ENCODE measurements at regions not wholly inside any gene's neighbourhood (a gene's known extent, or its start where the extent isn't known, plus 50 kb on each side); places are given as distances from the start of the nearest gene placed in this dataset.
"Not testable (repeated sequence)": the region's sequence is repeated elsewhere in the genome, so short reads cannot be mapped to it uniquely, and the experiment has no call there.

- no peak for ATAC-seq
These were observed 494.0 kb downstream of the KIF20B start for GRCh38 chr10:90195288-90195840.

GRCh38 chr10:90197766-90198165 lies 496.4 kb downstream of the KIF20B start:
- ATAC-seq, result peak; percentile 64

GRCh38 chr10:90199093-90199492 lies 497.7 kb downstream of the KIF20B start:
- no peak for ATAC-seq

- ATAC-seq, result no peak
These were observed 498.1 kb downstream of the KIF20B start for GRCh38 chr10:90199513-90199912.

GRCh38 chr10:90204131-90204955 lies 503.0 kb downstream of the KIF20B start:
- no peak for ATAC-seq

- peak; percentile 32 for ATAC-seq
These were observed 503.5 kb downstream of the KIF20B start for GRCh38 chr10:90204956-90205314.

- peak; percentile 17 for ATAC-seq
These were observed 503.9 kb downstream of the KIF20B start for GRCh38 chr10:90205340-90205739.

GRCh38 chr10:90213346-90213745 lies 512.0 kb downstream of the KIF20B start:
- ATAC-seq, result no peak

GRCh38 chr10:90218846-90219245 lies 517.5 kb downstream of the KIF20B start:
- ATAC-seq, result no peak

- ATAC-seq, result no peak
These were observed 521.0 kb downstream of the KIF20B start for GRCh38 chr10:90222372-90222771.

GRCh38 chr10:90222939-90223338 lies 521.5 kb downstream of the KIF20B start:
- no peak for ATAC-seq

- no peak for ATAC-seq
These were observed 523.6 kb downstream of the KIF20B start for GRCh38 chr10:90224791-90225566.

GRCh38 chr10:90226517-90226916 lies 525.1 kb downstream of the KIF20B start:
- ATAC-seq, result no peak

- peak; percentile 66 for ATAC-seq
These were observed 525.8 kb downstream of the KIF20B start for GRCh38 chr10:90227217-90227656.

- ATAC-seq, result no peak
These were observed 526.4 kb downstream of the KIF20B start for GRCh38 chr10:90227786-90228185.

GRCh38 chr10:90229486-90229885 lies 528.1 kb downstream of the KIF20B start:
- ATAC-seq, result no peak

- not testable (repeated sequence) for ATAC-seq
These were observed 532.4 kb downstream of the KIF20B start for GRCh38 chr10:90233805-90234204.

- no peak for ATAC-seq
These were observed 544.2 kb downstream of the KIF20B start for GRCh38 chr10:90245623-90246022.

- not testable (repeated sequence) for ATAC-seq
These were observed 549.4 kb downstream of the KIF20B start for GRCh38 chr10:90250784-90251183.

- ATAC-seq, result no peak
These were observed 568.3 kb downstream of the KIF20B start for GRCh38 chr10:90269699-90270098.

GRCh38 chr10:90274721-90275468 lies 573.5 kb downstream of the KIF20B start:
- ATAC-seq, result no peak

GRCh38 chr10:90276894-90277475 lies 575.6 kb downstream of the KIF20B start:
- ATAC-seq, result no peak
